Glomerular visceral epithelial cell (primary cell): ENCODE measurements at regions not wholly inside any gene's neighbourhood (a gene's known extent, or its start where the extent isn't known, plus 50 kb on each side); places are given as distances from the start of the nearest gene placed in this dataset.
"Not testable (repeated sequence)": the region's sequence is repeated elsewhere in the genome, so short reads cannot be mapped to it uniquely, and the experiment has no call there.

ENCODE experiments used
- DNase-seq: peaks from one replicate; pipeline ENCODE4 v3.0.0-alpha.2; 2016; ENCODE audit errors: extremely low spot score

DNA sequence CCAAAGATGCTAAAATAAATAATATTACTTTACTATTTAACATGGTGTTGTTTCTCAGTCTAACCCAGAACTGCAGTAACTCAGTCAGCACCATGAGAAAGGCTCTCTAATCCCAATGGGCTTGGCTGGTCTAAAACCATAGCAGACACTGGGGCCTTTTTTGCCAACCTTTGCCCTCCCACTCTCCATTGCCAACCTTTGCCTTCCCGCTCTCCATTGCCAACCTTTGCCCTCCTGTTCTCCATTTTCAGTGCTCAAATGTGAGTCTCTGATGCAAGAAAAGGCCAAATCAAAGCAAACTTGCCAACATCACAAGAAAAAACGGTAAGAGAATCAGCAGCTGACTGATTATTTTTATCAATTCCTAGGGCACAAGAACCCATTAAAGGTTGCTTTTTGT lies 1681.2 kb downstream of the SLITRK5 start:
- DNase-seq: no peak

- DNase-seq: no peak
These were observed 1690.7 kb downstream of the SLITRK5 start for GRCh38 chr13:89361909-89362308.

DNA sequence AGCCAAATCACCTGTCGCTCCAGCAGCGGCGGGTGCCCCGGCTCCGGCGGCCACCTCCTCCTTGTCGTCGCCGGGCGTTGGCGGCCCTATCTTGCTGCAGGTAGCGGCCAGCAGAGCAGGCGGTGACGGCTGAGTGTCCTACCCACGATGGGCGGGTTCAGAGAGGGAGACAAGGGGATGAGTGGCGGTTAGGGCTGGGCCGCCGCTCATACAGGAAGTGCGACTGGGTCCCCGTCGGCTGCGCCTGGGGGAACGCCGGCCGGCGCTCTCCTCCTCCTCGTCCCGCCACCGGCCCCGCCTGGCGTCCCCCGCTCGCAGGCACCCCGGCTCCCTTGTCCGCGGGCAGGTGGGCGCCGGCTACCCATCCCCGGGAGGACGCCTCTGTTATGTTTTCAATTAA lies 1692.0 kb downstream of the SLITRK5 start:
- no peak for DNase-seq

- DNase-seq: no peak
These were observed 1701.0 kb downstream of the SLITRK5 start for GRCh38 chr13:89372193-89372592.

- peak; percentile 9 for DNase-seq
These were observed 1704.7 kb downstream of the SLITRK5 start for GRCh38 chr13:89375839-89376238.

DNA sequence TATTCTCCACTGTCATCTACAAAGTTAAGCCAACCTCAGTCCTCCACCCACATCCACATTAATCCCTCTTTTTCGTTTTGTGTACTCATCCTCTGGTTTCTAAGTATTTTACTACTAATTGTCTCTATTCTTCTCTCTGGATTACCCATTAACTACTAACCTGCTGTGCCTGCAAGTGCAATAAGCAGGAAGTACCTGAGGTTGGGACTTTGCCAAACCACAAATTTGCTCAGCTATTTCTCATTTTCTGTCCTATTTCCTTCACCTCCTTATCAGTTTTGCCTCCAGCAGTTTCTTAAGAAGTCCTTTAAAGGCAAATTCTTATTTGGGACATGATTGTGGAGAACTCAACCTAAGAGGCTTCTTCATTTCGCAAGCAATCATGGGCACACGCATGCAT lies 1708.9 kb downstream of the SLITRK5 start:
- peak; percentile 78 for DNase-seq

DNA sequence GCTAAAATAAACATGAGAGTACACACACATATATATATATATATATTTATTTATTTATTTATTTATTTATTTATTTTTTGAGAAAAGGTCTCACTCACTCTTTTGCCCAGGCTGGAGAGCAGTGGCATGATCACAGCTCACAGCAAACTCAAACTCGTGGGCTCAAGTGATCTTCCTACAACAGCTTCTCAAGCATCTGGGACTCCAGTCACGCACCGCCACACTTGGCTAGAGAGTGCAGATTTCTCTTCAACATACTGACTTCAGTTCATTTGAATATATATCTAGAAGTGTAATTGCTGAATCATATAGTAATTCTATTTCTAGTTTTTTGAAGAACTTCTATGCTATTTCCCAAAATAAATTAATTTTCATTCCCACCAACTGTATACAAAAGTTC lies 1711.8 kb downstream of the SLITRK5 start:
- no peak for DNase-seq

DNA sequence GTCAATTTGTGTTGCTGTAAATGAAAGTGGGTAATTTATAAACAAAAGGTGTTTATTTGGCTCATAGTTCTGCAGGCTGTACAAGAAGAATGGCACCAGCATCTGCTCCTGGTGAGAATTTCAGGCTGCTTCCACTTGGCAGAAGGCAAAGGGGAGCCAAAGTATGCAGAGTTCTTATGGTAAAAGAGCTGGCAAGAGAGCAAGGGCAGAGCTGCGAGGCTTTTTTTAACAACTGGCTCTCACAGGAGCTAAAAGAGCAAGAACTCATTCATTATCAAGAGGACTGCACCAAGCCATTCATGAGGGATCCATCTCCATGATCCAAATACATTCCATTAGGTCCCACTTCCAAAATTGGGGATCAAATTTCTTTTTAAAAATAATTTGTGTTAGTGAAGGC lies 1712.7 kb downstream of the SLITRK5 start:
- DNase-seq: no peak

GRCh38 chr13:89393758-89394304 lies 1722.7 kb downstream of the SLITRK5 start:
- no peak for DNase-seq

DNA sequence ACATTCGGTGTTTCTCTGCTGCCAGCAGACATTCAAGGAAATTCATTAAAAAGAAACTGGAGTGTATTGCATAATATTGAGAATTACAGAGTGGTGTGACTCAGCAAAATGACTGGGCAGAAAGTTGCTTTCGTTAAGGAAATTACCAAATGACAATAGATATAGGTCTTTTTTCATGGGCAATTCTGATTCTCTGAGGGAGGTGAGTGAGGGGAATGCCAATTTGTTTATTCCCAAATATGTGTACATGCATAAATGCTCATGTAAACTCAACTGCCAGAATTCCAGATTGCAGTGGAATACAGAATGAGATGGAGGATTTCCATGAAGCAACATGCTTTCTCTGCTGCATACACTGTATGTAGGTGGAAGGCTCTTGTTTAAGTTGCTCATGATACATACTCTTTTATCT lies 1730.1 kb downstream of the SLITRK5 start:
- DNase-seq: peak; percentile 49

- no peak for DNase-seq
These were observed 1731.0 kb downstream of the SLITRK5 start for GRCh38 chr13:89402211-89402610.

DNA sequence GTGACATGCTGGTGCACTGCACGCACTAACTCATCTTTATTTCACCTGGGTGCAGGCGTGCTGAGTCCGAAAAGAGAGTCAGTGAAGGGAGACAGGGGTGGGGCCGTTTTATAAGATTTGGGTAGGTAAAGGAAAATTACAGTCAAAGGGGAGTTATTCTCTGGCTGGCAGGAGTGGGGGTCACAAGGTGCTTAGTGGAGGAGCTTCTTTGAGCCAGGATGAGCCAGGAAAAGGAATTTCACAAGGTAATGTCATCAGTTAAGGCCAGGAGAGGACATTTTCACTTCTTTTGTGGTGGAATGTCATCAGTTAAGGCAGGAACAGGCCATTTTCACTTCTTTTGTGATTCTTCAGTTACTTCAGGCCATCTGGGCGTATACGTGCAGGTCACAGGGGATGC lies 1734.9 kb downstream of the SLITRK5 start:
- DNase-seq: not testable (repeated sequence)

GRCh38 chr13:89407357-89407756 lies 1736.2 kb downstream of the SLITRK5 start:
- DNase-seq: no peak

- no peak for DNase-seq
These were observed 1761.8 kb downstream of the SLITRK5 start for GRCh38 chr13:89432997-89433396.

DNA sequence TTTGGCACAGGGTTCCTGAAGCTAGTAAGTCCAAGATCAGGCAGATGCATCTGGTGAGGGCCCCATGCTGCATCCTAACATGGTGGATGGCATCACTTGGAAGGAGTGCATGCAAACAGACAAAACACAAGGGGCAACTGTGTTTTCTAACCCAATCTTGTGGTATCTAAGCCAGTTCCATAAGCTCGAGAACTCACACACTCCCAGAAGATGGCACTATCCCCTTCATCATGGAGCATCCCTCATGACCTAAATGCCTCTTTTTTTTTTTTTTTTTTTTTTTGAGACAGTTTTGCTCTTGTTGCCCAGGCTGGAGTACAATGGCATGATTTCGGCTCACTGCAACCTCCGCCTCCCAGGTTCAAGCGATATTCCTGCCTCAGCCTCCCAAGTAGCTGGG lies 1763.5 kb downstream of the SLITRK5 start:
- DNase-seq: peak; percentile 5

DNA sequence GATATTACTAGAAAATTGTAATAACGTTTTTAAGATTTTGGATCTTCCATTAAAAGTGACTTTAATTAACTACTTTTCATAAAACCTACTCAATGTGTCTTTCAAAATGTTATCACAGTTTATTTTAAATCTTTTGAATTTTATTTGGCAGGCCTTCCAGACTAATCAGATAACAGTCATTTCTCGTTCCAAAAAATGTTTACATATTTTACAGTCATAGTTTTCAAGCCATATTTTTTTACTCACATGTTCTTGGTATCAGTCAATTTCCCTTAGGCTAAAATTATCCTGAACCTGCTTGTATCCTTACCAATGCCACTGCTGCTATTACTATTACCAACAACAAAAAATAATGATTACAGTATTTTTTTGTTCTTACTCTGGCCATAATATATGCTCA lies 1783.5 kb downstream of the SLITRK5 start:
- DNase-seq: no peak

GRCh38 chr13:89455225-89455624 lies 1784.1 kb downstream of the SLITRK5 start:
- DNase-seq: no peak

DNA sequence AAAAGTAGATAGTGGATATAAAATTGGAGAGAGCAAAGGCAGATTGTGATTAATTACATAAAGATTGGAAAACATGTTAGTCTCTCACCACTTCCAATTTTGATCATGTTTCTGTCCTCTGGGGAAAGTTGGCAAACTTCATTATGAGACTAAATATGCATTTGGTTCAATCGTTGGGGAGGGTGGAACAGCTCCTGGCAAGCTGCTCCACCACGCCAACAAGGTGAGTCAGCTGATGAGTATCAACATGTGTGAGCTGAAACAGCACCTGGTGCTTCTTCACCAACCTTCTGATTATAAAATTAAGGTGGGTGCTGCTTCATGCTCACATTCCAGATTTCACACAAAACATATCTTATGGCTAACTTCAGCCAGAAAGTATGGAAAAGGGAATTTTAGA lies 1784.6 kb downstream of the SLITRK5 start:
- DNase-seq: peak; percentile 3

- DNase-seq: peak; percentile 73
These were observed 1786.8 kb downstream of the SLITRK5 start for GRCh38 chr13:89457977-89458376.

DNA sequence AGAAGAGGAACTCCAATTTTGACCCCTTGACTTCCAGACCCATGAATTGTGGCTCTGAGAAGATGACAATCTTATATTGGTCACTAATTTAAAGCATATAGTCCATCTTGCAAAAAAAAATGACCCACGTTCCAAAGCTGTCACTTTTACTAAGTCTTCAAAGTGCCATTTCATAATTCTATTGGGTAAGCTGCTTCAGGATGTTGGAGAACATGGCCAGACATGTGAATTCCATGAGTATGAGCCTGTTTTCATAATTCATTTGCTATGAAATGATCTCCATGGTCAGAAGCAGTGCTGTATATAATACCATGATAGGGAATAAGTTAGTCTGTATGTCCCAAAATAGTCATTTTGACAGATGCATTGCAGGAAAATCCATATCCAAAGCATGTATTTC lies 1787.3 kb downstream of the SLITRK5 start:
- no peak for DNase-seq

DNA sequence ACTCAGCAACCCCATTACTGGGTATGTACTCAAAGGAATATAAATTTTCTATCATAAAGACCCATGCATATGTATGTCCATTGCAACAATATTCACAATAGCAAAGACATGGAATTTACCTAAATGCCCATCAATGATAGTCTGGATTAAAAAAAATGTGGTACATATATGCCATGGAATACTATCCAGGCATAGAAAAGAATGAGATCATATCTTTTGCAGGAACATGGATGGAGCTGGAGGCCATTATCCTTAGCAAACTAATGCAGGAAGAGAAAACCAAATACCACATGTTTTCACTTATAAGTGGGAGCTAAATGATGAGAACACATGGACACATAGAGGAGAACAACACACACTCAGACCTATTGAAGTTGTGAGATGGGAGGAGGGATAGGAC lies 1789.7 kb downstream of the SLITRK5 start:
- DNase-seq: not testable (repeated sequence)

DNA sequence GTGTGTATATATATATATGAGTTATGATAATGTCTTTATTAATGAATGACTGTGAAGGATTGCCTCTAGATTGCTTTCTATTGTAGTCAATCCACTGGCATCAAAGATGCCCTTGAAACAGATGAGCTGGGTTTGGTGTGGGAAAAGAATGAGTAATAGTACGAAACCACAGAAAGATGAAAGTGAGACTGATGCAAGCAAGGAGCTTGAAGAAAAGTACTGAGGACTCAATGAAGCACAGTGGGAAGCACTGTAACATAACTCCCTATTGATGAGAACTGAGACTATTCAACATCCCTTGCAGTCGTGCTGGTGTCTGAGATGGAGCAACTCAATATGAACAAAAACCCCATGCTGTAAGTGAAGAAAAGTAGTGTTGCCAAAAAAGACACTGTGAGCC lies 1794.2 kb downstream of the SLITRK5 start:
- peak; percentile 36 for DNase-seq

DNA sequence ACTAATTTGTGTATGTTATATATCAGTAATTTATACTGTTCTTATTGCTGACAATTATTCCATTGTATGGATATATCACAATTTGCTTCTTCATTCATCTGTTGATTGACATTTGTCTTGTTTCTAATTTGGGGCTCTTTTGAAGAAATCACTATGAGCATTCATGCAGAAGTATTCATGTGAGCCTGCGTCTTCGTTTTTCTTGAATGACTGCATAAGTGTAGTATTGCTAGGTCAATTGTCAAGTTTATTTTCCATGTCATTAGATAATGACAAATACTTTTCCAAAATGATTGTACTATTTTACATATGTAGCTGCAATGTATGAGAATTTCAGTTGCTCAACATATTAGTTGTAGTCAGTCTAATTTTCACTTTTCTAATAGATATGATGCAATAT lies 1796.9 kb downstream of the SLITRK5 start:
- DNase-seq: no peak

GRCh38 chr13:89470901-89471300 lies 1799.7 kb downstream of the SLITRK5 start:
- DNase-seq: no peak

GRCh38 chr13:89474432-89474831 lies 1803.3 kb downstream of the SLITRK5 start:
- no peak for DNase-seq
